ENCODE measurements at regions not wholly inside any gene's neighbourhood (a gene's known extent, or its start where the extent isn't known, plus 50 kb on each side); places are given as distances from the start of the nearest gene placed in this dataset.

- TF ChIP-seq, protein P1, sequence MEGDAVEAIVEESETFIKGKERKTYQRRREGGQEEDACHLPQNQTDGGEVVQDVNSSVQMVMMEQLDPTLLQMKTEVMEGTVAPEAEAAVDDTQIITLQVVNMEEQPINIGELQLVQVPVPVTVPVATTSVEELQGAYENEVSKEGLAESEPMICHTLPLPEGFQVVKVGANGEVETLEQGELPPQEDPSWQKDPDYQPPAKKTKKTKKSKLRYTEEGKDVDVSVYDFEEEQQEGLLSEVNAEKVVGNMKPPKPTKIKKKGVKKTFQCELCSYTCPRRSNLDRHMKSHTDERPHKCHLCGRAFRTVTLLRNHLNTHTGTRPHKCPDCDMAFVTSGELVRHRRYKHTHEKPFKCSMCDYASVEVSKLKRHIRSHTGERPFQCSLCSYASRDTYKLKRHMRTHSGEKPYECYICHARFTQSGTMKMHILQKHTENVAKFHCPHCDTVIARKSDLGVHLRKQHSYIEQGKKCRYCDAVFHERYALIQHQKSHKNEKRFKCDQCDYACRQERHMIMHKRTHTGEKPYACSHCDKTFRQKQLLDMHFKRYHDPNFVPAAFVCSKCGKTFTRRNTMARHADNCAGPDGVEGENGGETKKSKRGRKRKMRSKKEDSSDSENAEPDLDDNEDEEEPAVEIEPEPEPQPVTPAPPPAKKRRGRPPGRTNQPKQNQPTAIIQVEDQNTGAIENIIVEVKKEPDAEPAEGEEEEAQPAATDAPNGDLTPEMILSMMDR (IDR thresholded peaks at IDR 0.05; ENCODE audit: low read length) = no peak
- TF ChIP-seq EZH2phosphoT487 (IDR thresholded peaks at IDR 0.05; ENCODE audit: low read length) (no peak), EZH2 (optimal IDR thresholded peaks at IDR 0.05; ENCODE audit: low read depth, low read length) (no peak)
Observed at GRCh38 chr17:33499040-33499439, 205.9 kb upstream of the ASIC2 start.

All from MM.1S (cell line).